IgD-negative memory B cell (primary cell): ENCODE measurements at regions not wholly inside any gene's neighbourhood (a gene's known extent, or its start where the extent isn't known, plus 50 kb on each side); places are given as distances from the start of the nearest gene placed in this dataset.

ENCODE experiments used
- H3K27ac Mint-ChIP-seq, 3 donors: one replicate each; pipeline ENCODE4 v1.8.0; 2020 to 2022; ENCODE audit warnings: mild to moderate bottlenecking in 3 of 3, mixed read lengths in 3 of 3, moderate library complexity in 1 of 3
- H3K27me3 Mint-ChIP-seq: one replicate; pipeline ENCODE4 v1.8.0; 2021; ENCODE audit warnings: mixed read lengths
- H3K36me3 Mint-ChIP-seq: one replicate; pipeline ENCODE4 v1.8.0; 2020; ENCODE audit warnings: mild to moderate bottlenecking, mixed read lengths
- H3K4me1 Mint-ChIP-seq, 3 donors: one replicate each; pipeline ENCODE4 v1.8.0; 2020 to 2022; ENCODE audit warnings: mixed read lengths in 3 of 3, mild to moderate bottlenecking in 1 of 3
- H3K4me3 Mint-ChIP-seq, 4 donors: one replicate each; pipeline ENCODE4 v1.8.0; 2020 to 2022; ENCODE audit warnings: mild to moderate bottlenecking in 4 of 4, mixed read lengths in 4 of 4, moderate library complexity in 3 of 4
- H3K9me3 Mint-ChIP-seq, 3 donors: one replicate each; pipeline ENCODE4 v1.8.0; 2020 to 2021; ENCODE audit warnings: mixed read lengths in 3 of 3, mild to moderate bottlenecking in 1 of 3

GRCh38 chr2:119104414-119104813, 54.1 kb downstream of the C1QL2 start:
- peak overlapping the region in 1 of 3 donors; percentile 65 for H3K27ac Mint-ChIP-seq
- peaks cover 8 to 17% (median 17%) of the 10 kb centered on the region in 3 donors for H3K9me3 Mint-ChIP-seq
- H3K4me3 Mint-ChIP-seq, result no peak overlapping the region
- H3K4me1 Mint-ChIP-seq, result no peaks in the 10 kb centered on the region
- no peaks in the 10 kb centered on the region for H3K36me3 Mint-ChIP-seq
- H3K27me3 Mint-ChIP-seq, result peaks cover 3% of the 10 kb centered on the region

DNA sequence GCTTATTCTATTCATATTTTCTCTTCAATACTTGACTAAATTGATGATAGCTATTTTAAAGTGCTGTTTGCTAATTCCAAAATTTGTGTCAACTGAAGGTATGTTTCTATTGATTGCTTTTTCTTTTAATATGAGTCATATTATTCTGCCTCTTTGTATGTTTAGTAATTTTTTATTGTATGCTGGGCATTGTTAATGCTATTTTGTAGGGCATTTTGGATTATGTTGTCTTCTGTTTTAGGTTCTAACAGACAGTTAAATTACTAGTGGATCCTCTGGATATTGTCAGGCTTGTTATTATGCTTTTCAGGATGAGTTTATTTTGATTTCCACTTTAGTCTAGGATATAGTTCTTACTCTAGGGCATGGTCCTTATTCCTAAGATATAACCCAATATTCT, 55.6 kb downstream of the C1QL2 start:
- Mint-ChIP-seq H3K36me3 (no peaks in the 10 kb centered on the region), H3K4me1 (no peaks in the 10 kb centered on the region), H3K9me3 (peaks cover 8 to 20% (median 17%) of the 10 kb centered on the region in 3 donors), H3K27me3 (no peaks in the 10 kb centered on the region), H3K27ac (no peak overlapping the region), H3K4me3 (no peak overlapping the region)

- no peak overlapping the region for H3K4me3 Mint-ChIP-seq
- H3K36me3 Mint-ChIP-seq, result no peaks in the 10 kb centered on the region
- no peaks in the 10 kb centered on the region for H3K4me1 Mint-ChIP-seq
- peaks cover 5% of the 10 kb centered on the region for H3K27me3 Mint-ChIP-seq
- peaks cover 0 to 3% (median 2%) of the 10 kb centered on the region in 3 donors for H3K9me3 Mint-ChIP-seq
- H3K27ac Mint-ChIP-seq, result no peak overlapping the region
Measured at GRCh38 chr2:119088416-119088815, 70.1 kb downstream of the C1QL2 start.

DNA sequence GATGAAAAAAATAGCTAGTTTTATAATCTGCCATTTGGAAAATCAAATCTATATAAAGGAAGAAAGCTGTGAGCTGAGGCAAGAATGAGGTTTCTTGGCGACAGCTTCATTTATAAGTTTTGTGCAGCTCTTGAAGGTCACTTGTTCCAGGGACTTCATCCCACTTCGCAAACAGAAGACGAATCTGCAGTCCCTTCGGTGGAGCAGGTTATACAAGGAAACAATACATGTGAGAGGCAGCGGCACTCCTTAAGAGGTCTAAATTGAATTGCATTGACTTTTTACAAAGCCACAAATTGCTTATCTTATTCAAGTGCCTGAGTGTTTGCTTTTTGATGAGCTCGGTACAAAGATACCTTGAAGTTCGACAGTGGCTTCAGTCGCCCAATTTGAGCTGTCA, 72.2 kb downstream of the C1QL2 start:
- Mint-ChIP-seq H3K4me3 (no peak overlapping the region), H3K9me3 (peaks cover 0 to 7% (median 2%) of the 10 kb centered on the region in 3 donors), H3K27me3 (peaks cover 6% of the 10 kb centered on the region), H3K27ac (no peak overlapping the region), H3K36me3 (no peaks in the 10 kb centered on the region), H3K4me1 (no peaks in the 10 kb centered on the region)

DNA sequence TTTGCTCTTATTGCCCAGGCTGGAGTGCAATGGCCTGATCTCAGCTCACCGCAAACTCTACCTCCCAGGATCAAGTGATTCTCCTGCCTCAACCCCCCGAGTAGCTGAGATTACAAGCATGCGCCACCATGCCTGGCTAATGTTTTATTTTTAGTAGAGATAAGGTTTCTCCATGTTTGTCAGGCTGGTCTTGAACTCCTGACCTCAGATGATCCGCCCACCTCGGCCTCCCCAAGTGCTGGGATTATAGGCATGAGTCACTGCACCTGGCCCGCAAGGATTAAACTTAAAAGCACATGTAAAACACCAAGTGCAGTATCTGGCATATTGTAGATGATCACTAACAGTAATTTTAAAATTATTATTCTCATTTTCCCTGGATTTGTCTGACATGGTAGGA, 72.9 kb downstream of the C1QL2 start:
- H3K36me3 Mint-ChIP-seq, result no peaks in the 10 kb centered on the region

GRCh38 chr2:119083416-119083815, 75.1 kb downstream of the C1QL2 start:
- H3K27me3 Mint-ChIP-seq, result peaks cover 1% of the 10 kb centered on the region
- peaks cover 0 to 5% (median 2%) of the 10 kb centered on the region in 3 donors for H3K9me3 Mint-ChIP-seq
- no peaks in the 10 kb centered on the region for H3K36me3 Mint-ChIP-seq
- H3K4me1 Mint-ChIP-seq, result no peaks in the 10 kb centered on the region
- H3K4me3 Mint-ChIP-seq, result no peak overlapping the region
- H3K27ac Mint-ChIP-seq, result no peak overlapping the region

More for the DNA sequence above, 72.9 kb downstream of the C1QL2 start:
- Mint-ChIP-seq H3K27ac (no peak overlapping the region), H3K4me1 (no peaks in the 10 kb centered on the region), H3K27me3 (peaks cover 5% of the 10 kb centered on the region), H3K4me3 (no peak overlapping the region), H3K9me3 (peaks cover 0 to 5% (median 2%) of the 10 kb centered on the region in 3 donors)

- Mint-ChIP-seq H3K4me3 (no peak overlapping the region), H3K36me3 (no peaks in the 10 kb centered on the region), H3K9me3 (peaks cover 0 to 4% (median 2%) of the 10 kb centered on the region in 3 donors), H3K27ac (no peak overlapping the region), H3K4me1 (no peaks in the 10 kb centered on the region), H3K27me3 (peaks cover 1% of the 10 kb centered on the region)
Measured at GRCh38 chr2:119082821-119083400, 75.6 kb downstream of the C1QL2 start.

GRCh38 chr2:119078796-119079195, 79.8 kb downstream of the C1QL2 start:
- Mint-ChIP-seq H3K4me3 (no peak overlapping the region), H3K27me3 (peaks cover 14% of the 10 kb centered on the region), H3K4me1 (no peaks in the 10 kb centered on the region), H3K36me3 (no peaks in the 10 kb centered on the region), H3K27ac (no peak overlapping the region), H3K9me3 (peaks cover 0 to 4% (median 0%) of the 10 kb centered on the region in 3 donors)

DNA sequence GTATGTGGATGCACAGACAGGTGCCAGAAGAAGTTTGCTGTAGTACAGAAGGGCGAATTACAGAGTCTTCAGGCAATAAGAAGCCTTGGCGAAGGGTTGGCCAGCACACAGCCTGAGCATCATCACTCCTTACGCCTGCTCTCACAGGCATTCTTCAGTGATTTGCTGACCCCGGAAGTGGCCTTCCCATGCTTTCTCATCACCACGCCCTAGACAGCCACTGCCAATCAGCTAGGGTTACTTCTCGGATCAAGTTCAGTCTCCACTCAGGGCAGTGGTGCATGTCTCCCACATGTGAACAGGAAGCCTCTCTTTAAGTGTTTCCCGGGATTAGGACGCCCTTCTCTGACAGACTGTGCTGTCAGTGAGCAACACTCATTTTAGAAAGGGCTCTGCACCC, 81.8 kb downstream of the C1QL2 start:
- Mint-ChIP-seq H3K4me1 (no peaks in the 10 kb centered on the region), H3K4me3 (no peak overlapping the region), H3K27ac (no peak overlapping the region), H3K27me3 (peaks cover 12% of the 10 kb centered on the region), H3K9me3 (no peaks in the 10 kb centered on the region), H3K36me3 (no peaks in the 10 kb centered on the region)

GRCh38 chr2:119073213-119073612, 85.3 kb downstream of the C1QL2 start:
- Mint-ChIP-seq H3K4me3 (no peak overlapping the region), H3K4me1 (no peaks in the 10 kb centered on the region), H3K27me3 (peaks cover 12% of the 10 kb centered on the region), H3K36me3 (no peaks in the 10 kb centered on the region), H3K9me3 (no peaks in the 10 kb centered on the region), H3K27ac (no peak overlapping the region)

DNA sequence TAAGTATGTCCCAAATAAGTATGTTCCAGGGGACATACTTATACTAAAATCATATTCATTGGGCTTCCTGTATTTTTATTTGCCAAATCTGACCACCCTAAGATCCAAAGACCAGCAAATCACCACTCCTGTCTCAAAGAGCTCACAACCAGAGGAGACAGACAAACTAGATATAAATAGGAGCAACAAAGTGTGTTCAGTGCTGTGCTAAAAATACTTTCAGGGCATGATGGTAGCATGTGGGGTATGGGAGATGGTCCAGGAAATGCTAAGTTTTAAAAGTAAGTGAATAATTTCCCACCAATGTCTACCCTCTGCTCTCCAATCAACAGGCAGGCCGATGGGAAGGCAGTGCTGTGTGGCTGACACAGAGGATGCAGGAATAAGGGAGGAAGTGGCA, 87.1 kb downstream of the C1QL2 start:
- Mint-ChIP-seq H3K27ac (no peak overlapping the region), H3K4me1 (no peaks in the 10 kb centered on the region), H3K9me3 (no peaks in the 10 kb centered on the region), H3K27me3 (peaks cover 8% of the 10 kb centered on the region), H3K36me3 (no peaks in the 10 kb centered on the region), H3K4me3 (no peak overlapping the region)

GRCh38 chr2:119069781-119070180, 88.8 kb downstream of the C1QL2 start:
- Mint-ChIP-seq H3K4me3 (peak overlapping the region in 1 of 4 donors; percentile 34), H3K9me3 (no peaks in the 10 kb centered on the region), H3K36me3 (no peaks in the 10 kb centered on the region), H3K27me3 (no peaks in the 10 kb centered on the region), H3K4me1 (no peaks in the 10 kb centered on the region), H3K27ac (no peak overlapping the region)

GRCh38 chr2:119068154-119068725, 90.3 kb downstream of the C1QL2 start:
- Mint-ChIP-seq H3K4me3 (no peak overlapping the region), H3K27ac (no peak overlapping the region), H3K36me3 (no peaks in the 10 kb centered on the region), H3K4me1 (no peaks in the 10 kb centered on the region), H3K9me3 (peaks cover 0 to 5% (median 0%) of the 10 kb centered on the region in 3 donors), H3K27me3 (no peaks in the 10 kb centered on the region)

GRCh38 chr2:119066272-119066804, 92.2 kb downstream of the C1QL2 start:
- no peaks in the 10 kb centered on the region for H3K4me1 Mint-ChIP-seq
- H3K4me3 Mint-ChIP-seq, result no peak overlapping the region
- H3K27ac Mint-ChIP-seq, result no peak overlapping the region
- peaks cover 0 to 5% (median 0%) of the 10 kb centered on the region in 3 donors for H3K9me3 Mint-ChIP-seq
- no peaks in the 10 kb centered on the region for H3K27me3 Mint-ChIP-seq
- H3K36me3 Mint-ChIP-seq, result no peaks in the 10 kb centered on the region

DNA sequence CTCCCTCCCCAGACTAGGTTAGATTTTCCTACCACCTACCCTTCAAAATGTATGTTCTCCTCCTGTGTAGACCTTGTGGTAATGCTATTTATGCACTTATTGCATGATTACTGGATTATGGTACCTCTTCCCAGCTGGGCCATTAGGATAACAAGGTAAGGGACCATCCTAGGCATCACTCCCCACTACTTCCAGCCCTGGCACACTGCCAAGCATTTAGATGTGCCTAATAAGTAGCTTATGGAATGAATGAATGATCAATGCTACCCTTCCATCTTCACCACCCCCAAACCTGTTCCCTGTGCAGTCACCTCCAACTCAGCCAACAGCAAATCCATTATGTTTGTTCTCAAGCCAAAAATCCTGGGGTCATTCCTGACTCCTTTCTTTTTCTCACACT, 93.4 kb downstream of the C1QL2 start:
- Mint-ChIP-seq H3K9me3 (peaks cover 0 to 5% (median 0%) of the 10 kb centered on the region in 3 donors), H3K27ac (no peak overlapping the region), H3K4me1 (no peaks in the 10 kb centered on the region), H3K27me3 (no peaks in the 10 kb centered on the region), H3K36me3 (no peaks in the 10 kb centered on the region), H3K4me3 (no peak overlapping the region)

DNA sequence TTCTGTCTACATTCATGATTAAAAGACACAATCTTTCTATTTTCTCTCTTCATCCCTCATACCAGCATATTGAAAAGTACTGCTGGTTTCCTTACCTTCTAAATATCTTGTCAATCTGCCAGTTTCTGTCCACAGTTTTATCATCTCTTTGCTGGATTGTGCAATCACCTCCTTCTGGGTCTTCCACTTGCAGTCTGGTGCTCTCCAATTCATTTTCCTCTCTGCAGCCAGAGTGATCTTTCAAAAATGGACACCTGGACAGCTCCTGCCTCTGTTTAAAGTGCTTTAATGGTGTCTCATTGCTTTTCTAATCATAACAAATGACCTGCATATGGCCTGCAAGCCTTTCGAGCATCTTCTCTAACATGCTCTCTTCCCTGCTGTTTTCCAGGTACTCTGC, 94.0 kb downstream of the C1QL2 start:
- H3K36me3 Mint-ChIP-seq, result no peaks in the 10 kb centered on the region
- H3K27me3 Mint-ChIP-seq, result no peaks in the 10 kb centered on the region
- H3K9me3 Mint-ChIP-seq, result peaks cover 0 to 5% (median 0%) of the 10 kb centered on the region in 3 donors
- H3K27ac Mint-ChIP-seq, result no peak overlapping the region
- no peaks in the 10 kb centered on the region for H3K4me1 Mint-ChIP-seq
- no peak overlapping the region for H3K4me3 Mint-ChIP-seq
